Midbrain (tissue), 1 donor: ENCODE measurements at regions not wholly inside any gene's neighbourhood (a gene's known extent, or its start where the extent isn't known, plus 50 kb on each side); places are given as distances from the start of the nearest gene placed in this dataset.

Source experiments
- DNase-seq: peaks from one replicate; lab custom pipeline; 2025; lab: John Stamatoyannopoulos, UW

- DNase-seq: no peak
Observed at GRCh38 chr1:101698681-101699080, 298.0 kb downstream of the OLFM3 start.

- DNase-seq: no peak
Observed at GRCh38 chr1:101704895-101705294, 291.8 kb downstream of the OLFM3 start.

GRCh38 chr1:101706366-101706765 is 290.4 kb downstream of the OLFM3 start:
- DNase-seq: no peak

- no peak for DNase-seq
Observed at GRCh38 chr1:101709721-101710120, 287.0 kb downstream of the OLFM3 start.

- DNase-seq: no peak
Observed at GRCh38 chr1:101713760-101714159, 283.0 kb downstream of the OLFM3 start.

- no peak for DNase-seq
Observed at GRCh38 chr1:101723415-101723814, 273.3 kb downstream of the OLFM3 start.

GRCh38 chr1:101728029-101728428 is 268.7 kb downstream of the OLFM3 start:
- no peak for DNase-seq

GRCh38 chr1:101730559-101730958 is 266.2 kb downstream of the OLFM3 start:
- DNase-seq: no peak

GRCh38 chr1:101732261-101732660 is 264.5 kb downstream of the OLFM3 start:
- no peak for DNase-seq

GRCh38 chr1:101733340-101733739 is 263.4 kb downstream of the OLFM3 start:
- DNase-seq: no peak

GRCh38 chr1:101738475-101738874 is 258.3 kb downstream of the OLFM3 start:
- DNase-seq: no peak

- no peak for DNase-seq
Observed at GRCh38 chr1:101739146-101739545, 257.6 kb downstream of the OLFM3 start.

- no peak for DNase-seq
Observed at GRCh38 chr1:101739826-101740330, 256.8 kb downstream of the OLFM3 start.

GRCh38 chr1:101741910-101742309 is 254.8 kb downstream of the OLFM3 start:
- no peak for DNase-seq

- no peak for DNase-seq
Observed at GRCh38 chr1:101742509-101742908, 254.2 kb downstream of the OLFM3 start.

- DNase-seq: no peak
Observed at GRCh38 chr1:101745551-101746270, 251.0 kb downstream of the OLFM3 start.

- DNase-seq: no peak
Observed at GRCh38 chr1:101748077-101748476, 248.6 kb downstream of the OLFM3 start.
